Embryonic facial prominence (tissue), 1 donor: ENCODE measurements at regions not wholly inside any gene's neighbourhood (a gene's known extent, or its start where the extent isn't known, plus 50 kb on each side); places are given as distances from the start of the nearest gene placed in this dataset.
"Not testable (repeated sequence)": the region's sequence is repeated elsewhere in the genome, so short reads cannot be mapped to it uniquely, and the experiment has no call there.

Experiments used
- DNase-seq: peaks from one replicate; pipeline ENCODE4 v3.0.0-alpha.2; 2016; ENCODE audit errors: extremely low spot score

- not testable (repeated sequence) for DNase-seq
Measured at GRCh38 chr6:141969768-141970415, 162.8 kb upstream of the GJE1 start.

- DNase-seq, result no peak
Measured at GRCh38 chr6:141969201-141969600, 163.5 kb upstream of the GJE1 start.

- DNase-seq, result no peak
Measured at GRCh38 chr6:141968632-141969031, 164.1 kb upstream of the GJE1 start.

GRCh38 chr6:141965016-141965545 lies 167.6 kb upstream of the GJE1 start:
- no peak for DNase-seq

- no peak for DNase-seq
Measured at GRCh38 chr6:141963543-141964295, 169.0 kb upstream of the GJE1 start.

- DNase-seq, result no peak
Measured at GRCh38 chr6:141957271-141957670, 175.5 kb upstream of the GJE1 start.

- DNase-seq, result no peak
Measured at GRCh38 chr6:141956868-141957267, 175.9 kb upstream of the GJE1 start.

- no peak for DNase-seq
Measured at GRCh38 chr6:141956046-141956761, 176.5 kb upstream of the GJE1 start.

- no peak for DNase-seq
Measured at GRCh38 chr6:141953072-141953471, 179.7 kb upstream of the GJE1 start.

GRCh38 chr6:141946502-141946901 lies 186.2 kb upstream of the GJE1 start:
- no peak for DNase-seq

- DNase-seq, result no peak
Measured at GRCh38 chr6:141938664-141939063, 194.1 kb upstream of the GJE1 start.

- DNase-seq, result no peak
Measured at GRCh38 chr6:141932685-141933084, 200.0 kb upstream of the GJE1 start.

- not testable (repeated sequence) for DNase-seq
Measured at GRCh38 chr6:141926200-141926900, 206.4 kb upstream of the GJE1 start.

GRCh38 chr6:141925001-141925400 lies 207.7 kb upstream of the GJE1 start:
- no peak for DNase-seq

GRCh38 chr6:141922898-141923297 lies 209.8 kb upstream of the GJE1 start:
- DNase-seq, result no peak

GRCh38 chr6:141916682-141917505 lies 215.8 kb upstream of the GJE1 start:
- not testable (repeated sequence) for DNase-seq

GRCh38 chr6:141914646-141915045 lies 218.1 kb upstream of the GJE1 start:
- no peak for DNase-seq

- no peak for DNase-seq
Measured at GRCh38 chr6:141906569-141907080, 226.1 kb upstream of the GJE1 start.

- DNase-seq, result no peak
Measured at GRCh38 chr6:141890661-141891060, 242.1 kb upstream of the GJE1 start.

GRCh38 chr6:141884850-141885249 lies 247.9 kb upstream of the GJE1 start:
- no peak for DNase-seq

GRCh38 chr6:141878686-141879085 lies 254.0 kb upstream of the GJE1 start:
- DNase-seq, result no peak
